Uterus (tissue), 2 donors: ENCODE measurements at regions not wholly inside any gene's neighbourhood (a gene's known extent, or its start where the extent isn't known, plus 50 kb on each side); places are given as distances from the start of the nearest gene placed in this dataset.

Experiments
- CTCF ChIP-seq, 4 experiments: fragments of 200-600 bp in 2 of 4; fragments of 450-650 bp in 2 of 4; sonication (generic) in 2 of 4; IDR thresholded peaks; one replicate each; pipeline ENCODE4 v1.5.1; 2016 to 2019; ENCODE audit warnings: antibody characterized with exemption in 4 of 4, mild to moderate bottlenecking in 2 of 4, moderate library complexity in 1 of 4
- POLR2A ChIP-seq, 2 donors: fragments of 450-650 bp; IDR thresholded peaks; one replicate each; pipeline ENCODE4 v1.6.1; 2016; ENCODE audit warnings: antibody characterized with exemption in 2 of 2, mild to moderate bottlenecking in 1 of 2, moderate library complexity in 1 of 2

GRCh38 chr18:67279988-67280387 is 236.5 kb downstream of the DSEL start:
- TF ChIP-seq CTCF (IDR thresholded peaks at IDR 0.05), result no peak
- TF ChIP-seq POLR2A (IDR thresholded peaks at IDR 0.05), result no peak
